ENCODE measurements at regions not wholly inside any gene's neighbourhood (a gene's known extent, or its start where the extent isn't known, plus 50 kb on each side); places are given as distances from the start of the nearest gene placed in this dataset.

DNA sequence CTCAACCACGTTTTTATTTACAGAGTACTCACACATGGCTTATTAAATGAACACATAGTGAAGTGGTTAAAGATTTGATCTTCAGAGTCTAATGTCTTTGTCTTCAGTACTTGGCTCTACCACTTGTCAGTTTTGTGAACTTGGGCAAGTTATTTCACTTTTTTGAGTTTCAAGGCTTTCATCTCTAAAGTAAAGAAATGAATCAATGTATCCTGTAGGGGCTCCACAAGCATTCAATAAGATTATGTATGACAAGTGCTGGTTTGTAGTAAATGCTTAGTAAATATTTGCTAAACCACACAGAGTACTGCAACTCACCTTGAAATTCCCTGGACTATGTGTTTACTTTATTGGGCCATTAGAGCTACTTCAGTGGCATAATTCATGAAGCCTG lies 446.0 kb upstream of the GOT2 start:
- TF ChIP-seq POLR2A (IDR thresholded peaks at IDR 0.05; ENCODE audit: insufficient read depth in 1 of 2, low read depth in 2 of 2, low read length in 2 of 2) = no peak
- TF ChIP-seq ERF (CRISPR knock-in tag; IDR thresholded peaks at IDR 0.05) = no peak
- no peak for TF ChIP-seq MEIS1 (CRISPR knock-in tag; IDR thresholded peaks at IDR 0.05; ENCODE audit: borderline replicate concordance)
- TF ChIP-seq, protein P1, sequence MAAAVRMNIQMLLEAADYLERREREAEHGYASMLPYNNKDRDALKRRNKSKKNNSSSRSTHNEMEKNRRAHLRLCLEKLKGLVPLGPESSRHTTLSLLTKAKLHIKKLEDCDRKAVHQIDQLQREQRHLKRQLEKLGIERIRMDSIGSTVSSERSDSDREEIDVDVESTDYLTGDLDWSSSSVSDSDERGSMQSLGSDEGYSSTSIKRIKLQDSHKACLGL (CRISPR knock-in tag; IDR thresholded peaks at IDR 0.05) = no peak
- TF ChIP-seq, protein P2, sequence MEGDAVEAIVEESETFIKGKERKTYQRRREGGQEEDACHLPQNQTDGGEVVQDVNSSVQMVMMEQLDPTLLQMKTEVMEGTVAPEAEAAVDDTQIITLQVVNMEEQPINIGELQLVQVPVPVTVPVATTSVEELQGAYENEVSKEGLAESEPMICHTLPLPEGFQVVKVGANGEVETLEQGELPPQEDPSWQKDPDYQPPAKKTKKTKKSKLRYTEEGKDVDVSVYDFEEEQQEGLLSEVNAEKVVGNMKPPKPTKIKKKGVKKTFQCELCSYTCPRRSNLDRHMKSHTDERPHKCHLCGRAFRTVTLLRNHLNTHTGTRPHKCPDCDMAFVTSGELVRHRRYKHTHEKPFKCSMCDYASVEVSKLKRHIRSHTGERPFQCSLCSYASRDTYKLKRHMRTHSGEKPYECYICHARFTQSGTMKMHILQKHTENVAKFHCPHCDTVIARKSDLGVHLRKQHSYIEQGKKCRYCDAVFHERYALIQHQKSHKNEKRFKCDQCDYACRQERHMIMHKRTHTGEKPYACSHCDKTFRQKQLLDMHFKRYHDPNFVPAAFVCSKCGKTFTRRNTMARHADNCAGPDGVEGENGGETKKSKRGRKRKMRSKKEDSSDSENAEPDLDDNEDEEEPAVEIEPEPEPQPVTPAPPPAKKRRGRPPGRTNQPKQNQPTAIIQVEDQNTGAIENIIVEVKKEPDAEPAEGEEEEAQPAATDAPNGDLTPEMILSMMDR (CRISPR knock-in tag; IDR thresholded peaks at IDR 0.05) = no peak

Data from HepG2 (cell line).